KOPT-K1 (cell line): ENCODE measurements at regions not wholly inside any gene's neighbourhood (a gene's known extent, or its start where the extent isn't known, plus 50 kb on each side); places are given as distances from the start of the nearest gene placed in this dataset.

Source experiments
- H3K27ac ChIP-seq: fragments of 200-600 bp; sonication (generic); 2 replicates; pipeline ENCODE4 v1.5.1; 2016; ENCODE audit warnings: antibody characterized with exemption, mild to moderate bottlenecking, low read depth, low read length; ENCODE audit not compliant: poor library complexity, severe bottlenecking
- H3K36me3 ChIP-seq: fragments of 200-600 bp; sonication (generic); 2 replicates; pipeline ENCODE4 v1.5.1; 2017; ENCODE audit warnings: antibody characterized with exemption, mild to moderate bottlenecking, low read length, moderate library complexity; ENCODE audit not compliant: insufficient read depth
- H3K9me3 ChIP-seq: fragments of 200-600 bp; sonication (generic); 2 replicates; pipeline ENCODE4 v1.5.1; 2017; ENCODE audit warnings: antibody characterized with exemption, low read length, mild to moderate bottlenecking; ENCODE audit not compliant: insufficient read depth, poor library complexity, severe bottlenecking

DNA sequence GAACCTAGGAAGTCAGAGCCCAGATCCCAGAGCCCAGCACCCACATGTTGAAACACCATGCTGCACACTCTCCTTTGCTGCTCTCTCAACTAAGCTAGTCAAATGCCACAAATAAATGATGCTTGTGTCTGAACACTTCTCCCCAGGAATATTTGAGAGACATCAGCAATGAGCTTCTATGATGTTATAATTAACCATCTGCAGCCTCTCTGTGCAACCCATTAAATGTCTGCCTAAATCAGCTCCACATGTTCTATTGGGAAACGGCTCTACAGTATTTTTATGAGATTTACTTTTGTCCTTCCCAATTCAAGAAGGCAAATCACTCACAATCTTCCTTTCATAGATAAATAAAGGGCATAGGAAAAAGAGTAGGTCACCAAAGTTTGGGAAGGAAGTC lies 266.8 kb upstream of the PARD3B start:
- no peaks in the 10 kb centered on the region for H3K9me3 ChIP-seq
- no peaks in the 10 kb centered on the region for H3K36me3 ChIP-seq
- H3K27ac ChIP-seq, result no peak overlapping the region

DNA sequence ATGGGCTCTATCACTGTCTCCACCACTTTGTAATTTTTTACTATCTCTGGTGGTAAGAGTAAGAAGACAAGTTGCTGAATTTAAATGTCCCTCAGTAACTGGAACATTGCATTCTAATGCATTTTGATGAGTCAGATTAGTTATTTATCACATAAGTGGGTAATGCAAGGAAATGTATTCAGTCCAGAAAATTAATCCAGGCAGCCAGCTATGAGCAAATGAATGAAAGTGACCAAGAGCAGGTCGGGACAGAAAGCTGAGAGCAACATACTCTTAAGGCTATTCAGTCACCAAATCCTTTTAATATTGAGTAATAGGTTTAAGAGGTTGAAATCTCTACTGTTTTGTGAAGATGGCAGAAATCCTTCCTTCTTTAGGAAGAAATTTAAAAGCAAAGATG lies 265.5 kb upstream of the PARD3B start:
- H3K36me3 ChIP-seq, result no peaks in the 10 kb centered on the region
- H3K9me3 ChIP-seq, result no peaks in the 10 kb centered on the region
- no peak overlapping the region for H3K27ac ChIP-seq

DNA sequence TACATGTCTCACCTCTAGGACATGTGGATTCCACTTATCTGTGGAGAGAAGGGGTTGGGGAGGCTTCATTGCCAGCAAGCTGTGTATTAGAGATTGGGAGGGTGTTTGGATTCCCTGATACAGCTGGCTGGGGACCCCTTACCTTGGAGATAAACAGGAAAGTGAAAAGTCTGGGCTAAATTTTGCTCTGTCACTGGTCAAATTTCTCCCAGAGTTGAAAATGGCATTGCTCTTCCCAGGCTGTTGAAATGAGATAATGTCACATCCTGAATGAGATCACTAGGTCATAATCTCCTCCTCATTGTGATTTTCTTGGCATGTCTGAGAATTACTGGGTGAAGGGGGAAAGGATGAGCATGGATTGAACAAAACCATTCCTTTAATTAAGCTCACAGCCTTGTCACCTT lies 265.0 kb upstream of the PARD3B start:
- Histone ChIP-seq H3K27ac (no peak overlapping the region), H3K9me3 (no peaks in the 10 kb centered on the region), H3K36me3 (no peaks in the 10 kb centered on the region)

DNA sequence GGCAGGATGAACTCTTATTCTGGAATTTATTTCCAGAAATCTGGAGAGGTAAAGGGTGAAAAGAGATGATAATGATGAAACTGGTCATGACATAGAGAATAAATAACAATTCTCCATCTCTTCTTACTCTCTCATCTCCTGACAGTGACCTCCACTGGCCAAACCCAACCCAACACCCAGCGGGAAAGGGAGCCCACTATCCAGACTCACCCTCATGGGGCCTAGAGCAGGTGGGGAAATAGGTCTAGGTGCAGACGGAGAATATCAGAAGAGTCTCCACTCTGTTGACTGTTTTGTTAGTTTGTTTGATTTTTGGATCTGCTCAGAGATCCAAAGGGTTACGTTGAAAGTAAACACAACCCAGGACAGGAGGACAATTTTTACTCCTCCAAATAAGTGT lies 263.2 kb upstream of the PARD3B start:
- Histone ChIP-seq H3K27ac (no peak overlapping the region), H3K36me3 (no peaks in the 10 kb centered on the region), H3K9me3 (no peaks in the 10 kb centered on the region)

DNA sequence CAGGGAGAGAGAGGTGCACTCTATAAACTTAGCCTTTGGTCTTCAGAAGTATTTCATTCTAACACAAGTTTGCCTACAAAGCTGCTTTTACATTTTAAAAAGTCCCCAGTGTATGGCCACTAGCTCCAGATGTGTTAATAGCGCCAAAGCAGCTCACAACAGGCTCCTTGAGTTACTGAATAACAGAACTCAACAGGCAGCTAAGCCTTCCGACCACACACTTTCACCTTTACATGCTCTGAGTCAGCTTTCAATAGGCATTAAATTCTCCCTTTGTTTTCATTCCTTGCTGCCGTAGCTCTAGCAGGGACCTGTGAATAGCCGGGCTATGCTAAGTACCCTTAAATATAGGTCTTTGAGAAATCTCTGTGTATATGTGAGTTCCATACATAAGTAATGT lies 262.8 kb upstream of the PARD3B start:
- no peak overlapping the region for H3K27ac ChIP-seq
- H3K36me3 ChIP-seq, result no peaks in the 10 kb centered on the region
- H3K9me3 ChIP-seq, result no peaks in the 10 kb centered on the region

DNA sequence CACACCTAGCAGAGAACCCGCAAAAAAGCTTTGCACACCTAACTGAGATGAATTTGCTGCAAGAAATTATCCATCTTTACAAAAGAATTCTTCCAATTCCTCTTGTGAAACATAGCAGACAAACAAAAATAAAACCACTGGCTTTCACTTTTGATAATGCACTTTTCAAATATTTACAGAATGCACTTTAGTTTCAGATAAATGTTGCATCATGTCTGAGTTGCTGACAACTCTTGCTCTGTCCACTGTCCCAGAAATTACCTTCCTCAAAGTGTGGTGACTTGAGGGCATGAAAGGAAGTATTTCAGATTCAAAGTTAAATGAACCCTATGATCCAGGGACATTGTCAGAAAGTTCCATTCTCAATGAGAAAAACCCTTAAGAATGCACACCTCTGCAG lies 256.2 kb upstream of the PARD3B start:
- Histone ChIP-seq H3K9me3 (no peaks in the 10 kb centered on the region), H3K36me3 (no peaks in the 10 kb centered on the region), H3K27ac (no peak overlapping the region)

DNA sequence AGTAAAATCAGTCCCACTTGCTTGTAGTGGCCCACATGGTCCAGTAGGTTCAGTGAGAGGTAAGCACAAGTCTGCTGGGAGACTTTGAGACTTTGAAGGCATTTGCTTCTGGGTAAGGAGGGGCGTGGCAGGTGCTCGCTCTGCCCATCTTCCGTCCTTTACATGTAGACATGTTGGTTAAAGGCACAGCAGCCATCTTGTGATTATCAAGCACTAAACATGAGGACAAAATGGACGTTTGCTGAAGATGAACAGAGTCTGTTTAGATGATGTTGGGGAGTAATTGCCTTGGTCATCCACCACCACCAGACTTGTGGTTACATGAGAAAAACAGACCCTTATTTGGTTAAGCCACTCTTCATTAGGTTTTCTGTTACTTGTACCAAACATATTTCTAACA lies 252.8 kb upstream of the PARD3B start:
- no peaks in the 10 kb centered on the region for H3K36me3 ChIP-seq
- H3K9me3 ChIP-seq, result no peaks in the 10 kb centered on the region
- H3K27ac ChIP-seq, result no peak overlapping the region

DNA sequence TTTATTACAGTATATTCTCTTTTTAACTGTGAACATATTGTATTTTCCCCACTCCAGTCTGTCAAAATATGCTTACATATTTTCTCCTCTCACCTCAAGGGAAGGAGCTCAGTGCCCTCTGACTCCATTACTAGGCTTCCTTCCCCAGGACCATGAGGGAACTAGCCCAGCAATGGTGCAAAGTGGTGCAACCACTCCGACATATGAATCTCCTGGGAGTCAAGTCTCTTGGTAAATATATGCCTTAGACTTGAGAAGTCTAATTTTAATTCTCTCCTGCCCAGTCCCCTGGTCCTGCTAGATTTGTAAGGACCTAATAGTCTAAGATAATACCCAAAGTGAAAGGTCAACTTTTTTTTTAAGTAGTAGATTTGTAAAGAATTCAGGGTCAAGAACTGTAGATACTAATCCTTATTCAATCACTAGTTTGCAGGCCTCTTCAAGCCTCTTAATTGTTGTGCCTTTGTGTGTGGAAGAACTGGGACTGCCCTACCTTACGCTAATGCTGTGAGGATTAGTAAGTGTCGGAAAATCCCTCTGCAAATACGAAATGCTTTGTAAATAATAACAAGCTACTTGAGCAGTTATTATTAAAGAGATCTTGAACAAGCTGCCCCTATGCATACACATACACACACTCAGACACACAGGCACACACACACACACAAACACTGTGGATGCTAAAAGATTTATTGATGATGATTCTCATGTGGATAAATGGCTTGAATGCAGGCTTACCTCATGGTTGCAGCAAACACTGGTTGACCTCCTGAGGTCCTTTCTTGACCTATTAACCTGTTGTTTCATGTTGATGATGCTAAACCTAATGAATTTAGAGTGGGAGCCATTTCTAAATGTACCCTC lies 251.2 kb upstream of the PARD3B start:
- H3K36me3 ChIP-seq, result no peaks in the 10 kb centered on the region
- no peaks in the 10 kb centered on the region for H3K9me3 ChIP-seq
- no peak overlapping the region for H3K27ac ChIP-seq

DNA sequence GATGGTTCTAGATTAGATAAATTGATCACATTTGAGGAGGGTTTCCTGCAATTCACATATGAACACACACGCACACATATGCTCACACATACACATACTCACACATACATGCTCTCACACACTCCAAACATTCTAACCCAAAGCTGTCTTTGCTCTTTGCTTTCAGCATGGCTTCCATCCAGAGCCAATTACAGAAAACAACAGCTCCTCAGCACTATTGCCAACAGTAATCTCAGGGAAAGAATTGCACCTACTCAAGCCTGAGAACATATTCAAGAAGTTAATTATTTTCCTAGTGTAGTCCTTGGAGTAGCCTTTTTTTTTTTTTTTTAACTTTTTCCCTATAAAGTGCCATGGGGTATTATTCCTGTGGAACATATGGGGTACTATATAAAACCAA lies 246.9 kb upstream of the PARD3B start:
- H3K9me3 ChIP-seq, result no peaks in the 10 kb centered on the region
- no peaks in the 10 kb centered on the region for H3K36me3 ChIP-seq
- no peak overlapping the region for H3K27ac ChIP-seq

DNA sequence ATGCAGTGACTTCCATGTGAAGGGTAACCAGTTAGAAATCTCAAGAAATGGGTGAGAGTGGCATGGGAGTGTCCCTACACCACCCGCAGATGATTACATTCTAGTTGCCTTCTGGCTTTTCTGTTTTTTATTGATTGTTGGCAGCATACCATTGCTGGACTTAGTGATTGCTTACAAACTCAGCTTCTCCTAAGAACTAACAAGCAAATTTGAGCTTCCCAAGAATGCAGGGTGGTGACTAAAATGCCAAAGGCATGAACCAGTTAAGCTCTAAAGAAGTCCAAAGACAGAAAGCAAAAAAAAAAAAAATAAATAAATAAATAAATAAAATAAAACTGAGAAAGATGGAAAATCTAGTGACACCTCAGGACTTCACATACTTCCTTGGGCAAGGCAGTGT lies 245.5 kb upstream of the PARD3B start:
- Histone ChIP-seq H3K27ac (no peak overlapping the region), H3K36me3 (no peaks in the 10 kb centered on the region), H3K9me3 (no peaks in the 10 kb centered on the region)

DNA sequence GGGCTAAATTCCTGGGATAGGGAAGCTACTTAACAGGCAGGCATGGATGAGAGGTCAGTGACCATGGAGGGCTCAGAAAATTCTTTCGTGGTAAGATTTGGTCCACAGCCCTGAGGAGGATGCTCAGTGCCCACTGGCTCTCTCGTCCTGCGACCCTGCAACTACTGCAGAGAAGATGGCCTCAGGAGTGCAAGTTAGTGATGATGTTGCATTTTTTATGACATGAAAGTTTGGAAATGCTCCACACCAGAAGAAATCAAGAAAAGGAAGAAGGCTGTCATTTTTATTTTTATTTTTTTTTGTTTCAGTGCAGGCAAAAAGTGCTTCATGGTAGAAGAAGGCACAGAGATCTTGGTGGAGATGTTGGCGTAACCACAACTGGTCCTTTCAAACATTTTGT lies 238.6 kb upstream of the PARD3B start:
- H3K36me3 ChIP-seq, result no peaks in the 10 kb centered on the region
- no peaks in the 10 kb centered on the region for H3K9me3 ChIP-seq
- no peak overlapping the region for H3K27ac ChIP-seq

DNA sequence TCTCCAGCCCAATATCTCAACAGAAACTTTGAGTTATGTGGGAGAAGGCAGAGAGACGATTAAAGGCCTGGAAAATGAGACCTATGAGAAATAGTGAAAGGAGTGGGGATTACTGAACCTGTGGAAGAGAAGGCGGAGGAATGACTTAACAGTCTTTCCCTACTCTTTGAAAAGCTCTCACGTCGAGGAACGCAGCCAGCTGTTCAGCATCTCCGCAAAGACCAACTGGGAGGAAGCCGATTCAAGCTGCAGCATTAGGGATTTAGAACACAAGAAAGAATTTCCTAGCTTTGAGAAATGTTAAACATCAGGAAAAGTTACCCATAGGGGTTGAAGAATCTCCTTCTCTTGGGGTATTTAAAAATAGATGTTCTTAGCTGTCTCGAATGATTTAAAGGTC lies 233.2 kb upstream of the PARD3B start:
- no peaks in the 10 kb centered on the region for H3K36me3 ChIP-seq
- no peak overlapping the region for H3K27ac ChIP-seq
- H3K9me3 ChIP-seq, result no peaks in the 10 kb centered on the region

DNA sequence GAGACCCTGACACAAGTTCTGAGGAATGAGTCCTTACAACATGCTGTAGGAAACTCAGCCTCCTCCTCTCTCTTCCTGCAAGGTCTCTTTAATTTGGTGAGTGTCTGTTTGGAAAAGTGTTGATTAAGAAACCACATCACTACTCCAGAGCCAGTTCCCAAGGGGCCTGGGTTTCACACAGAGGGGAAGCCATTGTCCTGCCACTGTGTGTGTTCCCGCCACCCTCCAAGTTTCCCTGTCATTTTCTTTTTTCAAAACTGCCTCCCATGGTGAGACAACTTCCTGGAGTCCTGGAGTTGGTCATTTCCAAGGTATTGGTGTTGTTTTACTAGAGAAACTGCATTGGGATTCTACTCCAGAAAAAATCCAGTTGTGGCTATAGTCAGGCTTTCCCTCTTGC lies 232.0 kb upstream of the PARD3B start:
- Histone ChIP-seq H3K27ac (no peak overlapping the region), H3K9me3 (no peaks in the 10 kb centered on the region)

DNA sequence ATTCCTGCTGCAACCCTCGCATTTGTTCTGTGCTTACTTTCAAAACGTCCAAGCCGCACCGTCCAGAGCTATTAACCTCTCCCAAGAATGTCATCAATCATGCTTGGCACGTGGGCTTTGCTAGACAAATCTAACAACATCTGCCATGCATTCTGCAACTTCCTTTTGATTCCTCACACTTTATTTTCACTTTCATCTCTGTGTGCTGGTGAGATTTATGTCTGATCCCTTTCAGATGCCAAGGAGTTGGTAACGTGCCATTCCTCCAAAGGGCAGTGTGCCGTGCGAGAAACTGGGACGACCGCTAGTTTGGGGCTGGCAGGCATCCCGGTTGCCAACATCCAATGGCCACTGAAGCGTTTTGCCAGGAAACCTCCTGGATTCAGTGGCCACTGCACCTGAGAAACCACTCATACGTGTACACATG lies 230.0 kb upstream of the PARD3B start:
- Histone ChIP-seq H3K27ac (no peak overlapping the region), H3K9me3 (no peaks in the 10 kb centered on the region), H3K36me3 (no peaks in the 10 kb centered on the region)

More for the DNA sequence above, 232.0 kb upstream of the PARD3B start:
- no peaks in the 10 kb centered on the region for H3K36me3 ChIP-seq

DNA sequence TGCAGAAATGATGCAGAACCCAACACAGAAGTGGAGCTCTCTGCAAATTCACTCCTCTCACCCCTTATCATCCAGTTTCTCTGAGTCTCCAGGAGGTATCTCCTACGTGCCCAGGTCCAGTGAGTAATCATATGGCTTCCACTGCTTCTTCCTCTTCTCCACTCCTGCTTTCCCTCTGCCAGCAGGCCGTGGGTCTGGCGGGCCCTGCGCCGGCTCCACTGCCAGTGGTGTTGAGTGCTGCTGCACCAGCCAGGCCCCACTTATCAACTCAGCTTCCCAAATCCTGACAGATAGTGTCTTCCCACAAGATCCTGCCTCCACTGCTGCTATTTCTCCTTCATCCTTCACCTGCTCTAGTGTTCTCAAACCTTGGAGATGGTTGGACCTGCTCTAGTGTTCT lies 227.6 kb upstream of the PARD3B start:
- H3K36me3 ChIP-seq, result no peaks in the 10 kb centered on the region
- no peaks in the 10 kb centered on the region for H3K9me3 ChIP-seq
- no peak overlapping the region for H3K27ac ChIP-seq

DNA sequence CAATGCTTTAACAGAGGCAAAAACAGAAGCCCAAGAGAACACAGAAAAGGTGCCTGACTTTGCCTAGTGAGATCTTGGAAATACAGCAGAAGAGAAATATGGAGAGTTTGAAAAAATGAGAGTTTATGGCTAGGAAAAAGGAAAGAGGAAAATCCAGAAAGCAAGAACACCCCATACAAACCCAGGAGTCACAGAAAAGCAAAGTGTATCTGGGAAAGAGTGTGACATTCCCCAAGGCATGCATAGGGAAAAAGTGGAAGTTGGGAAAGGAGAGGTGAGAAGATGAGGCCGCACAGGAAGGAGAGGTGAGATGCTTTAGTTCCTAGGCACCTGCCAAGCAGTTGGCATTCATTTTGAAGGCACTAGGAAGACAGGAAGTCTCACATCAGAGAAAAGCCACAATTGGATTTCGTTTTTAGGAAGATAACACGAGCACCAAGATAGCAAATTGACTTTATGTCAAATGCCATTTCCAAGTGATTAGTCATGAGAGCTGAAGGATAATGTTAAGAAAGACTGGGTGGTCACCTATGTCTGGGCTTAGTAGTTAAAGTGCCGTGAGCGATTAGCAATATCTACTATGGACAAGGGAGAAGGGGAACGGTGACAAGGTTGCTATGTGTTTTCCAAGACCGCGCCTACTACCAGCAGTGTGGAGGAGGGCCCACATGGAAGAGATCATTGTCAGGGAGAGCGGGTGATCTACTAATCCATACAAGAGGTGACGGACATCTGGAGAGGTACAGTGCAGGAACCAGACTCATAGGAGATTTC lies 224.1 kb upstream of the PARD3B start:
- no peaks in the 10 kb centered on the region for H3K9me3 ChIP-seq

More for the DNA sequence above, 224.1 kb upstream of the PARD3B start:
- H3K27ac ChIP-seq, result no peak overlapping the region
- no peaks in the 10 kb centered on the region for H3K36me3 ChIP-seq
